Mesothelial cell of epicardium (in vitro differentiated cells): ENCODE measurements at regions not wholly inside any gene's neighbourhood (a gene's known extent, or its start where the extent isn't known, plus 50 kb on each side); places are given as distances from the start of the nearest gene placed in this dataset.

ENCODE experiments used
- DNase-seq, 2 experiments: peaks; one replicate each; pipeline ENCODE4 v3.0.0; 2021; ENCODE audit warnings: low spot score in 2 of 2; ENCODE audit not compliant: unreplicated experiment in 2 of 2
- H3K27ac Mint-ChIP-seq: 2 replicates; pipeline ENCODE4 v1.8.0; 2021; ENCODE audit warnings: mixed read lengths
- H3K27me3 Mint-ChIP-seq: 2 replicates; pipeline ENCODE4 v1.8.0; 2021; ENCODE audit warnings: low read depth, mixed read lengths
- H3K36me3 Mint-ChIP-seq: 2 replicates; pipeline ENCODE4 v1.8.0; 2021; ENCODE audit warnings: mixed read lengths
- H3K4me1 Mint-ChIP-seq: 2 replicates; pipeline ENCODE4 v1.8.0; 2021; ENCODE audit warnings: mixed read lengths
- H3K4me3 Mint-ChIP-seq: 2 replicates; pipeline ENCODE4 v1.8.0; 2021; ENCODE audit warnings: mild to moderate bottlenecking, moderate library complexity, mixed read lengths
- H3K9me3 Mint-ChIP-seq: 2 replicates; pipeline ENCODE4 v1.8.0; 2021; ENCODE audit warnings: mixed read lengths
- CTCF ChIP-seq: fragments of 200-600 bp; sonication (generic); IDR thresholded peaks from one replicate; pipeline ENCODE4 v1.5.0; 2021; ENCODE audit warnings: antibody characterized with exemption; ENCODE audit not compliant: unreplicated experiment

GRCh38 chr12:34602213-34602940 lies 580.1 kb downstream of the ALG10 start:
- H3K4me3 Mint-ChIP-seq: no peak overlapping the region
- no peak for DNase-seq
- H3K36me3 Mint-ChIP-seq: no peaks in the 10 kb centered on the region
- H3K27ac Mint-ChIP-seq: no peak overlapping the region
- H3K9me3 Mint-ChIP-seq: peaks cover 25% of the 10 kb centered on the region
- TF ChIP-seq CTCF: no peak
- no peaks in the 10 kb centered on the region for H3K27me3 Mint-ChIP-seq
- H3K4me1 Mint-ChIP-seq: no peaks in the 10 kb centered on the region

DNA sequence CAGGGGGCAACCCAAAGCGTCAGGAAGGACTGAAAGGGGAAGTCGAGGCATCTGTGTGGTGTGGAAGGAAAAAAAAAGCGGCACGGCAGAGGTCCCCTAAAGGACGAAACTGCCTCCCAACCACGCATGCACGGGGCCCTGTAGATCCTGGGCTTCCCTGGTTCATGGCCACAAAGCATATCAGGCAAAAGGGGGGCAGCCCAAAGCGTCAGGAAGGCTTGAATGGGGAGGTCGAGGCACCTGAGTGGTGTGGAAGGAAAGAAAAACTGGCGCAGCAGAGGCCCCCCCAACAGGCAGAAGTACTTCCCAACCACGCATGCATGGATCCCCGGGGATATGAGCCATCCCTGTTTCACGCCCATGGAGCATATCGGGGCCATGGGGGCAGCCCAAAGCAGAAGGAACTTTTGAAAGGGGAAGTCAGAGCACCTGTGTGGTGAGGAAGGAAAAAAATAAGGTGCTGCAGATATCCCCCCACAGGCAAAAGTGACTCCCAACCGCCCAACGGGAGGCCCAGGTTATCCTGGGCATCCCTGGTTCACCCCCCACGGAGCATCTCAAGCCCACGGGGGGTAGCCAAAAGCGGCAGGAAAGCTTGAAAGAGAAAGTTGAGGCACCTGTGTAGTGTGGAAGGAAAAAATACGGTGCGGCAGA lies 581.2 kb downstream of the ALG10 start:
- no peak for TF ChIP-seq CTCF
- Mint-ChIP-seq H3K36me3 (no peaks in the 10 kb centered on the region), H3K27ac (no peak overlapping the region), H3K4me3 (no peak overlapping the region), H3K4me1 (no peaks in the 10 kb centered on the region), H3K9me3 (peaks cover 18% of the 10 kb centered on the region), H3K27me3 (no peaks in the 10 kb centered on the region)
- no peak for DNase-seq

- peaks cover 18% of the 10 kb centered on the region for H3K9me3 Mint-ChIP-seq
- H3K4me3 Mint-ChIP-seq: no peak overlapping the region
- DNase-seq: no peak
- no peaks in the 10 kb centered on the region for H3K36me3 Mint-ChIP-seq
- no peak overlapping the region for H3K27ac Mint-ChIP-seq
- H3K27me3 Mint-ChIP-seq: no peaks in the 10 kb centered on the region
- TF ChIP-seq CTCF: no peak
- no peaks in the 10 kb centered on the region for H3K4me1 Mint-ChIP-seq
Measured at GRCh38 chr12:34604227-34604626, 581.9 kb downstream of the ALG10 start.

DNA sequence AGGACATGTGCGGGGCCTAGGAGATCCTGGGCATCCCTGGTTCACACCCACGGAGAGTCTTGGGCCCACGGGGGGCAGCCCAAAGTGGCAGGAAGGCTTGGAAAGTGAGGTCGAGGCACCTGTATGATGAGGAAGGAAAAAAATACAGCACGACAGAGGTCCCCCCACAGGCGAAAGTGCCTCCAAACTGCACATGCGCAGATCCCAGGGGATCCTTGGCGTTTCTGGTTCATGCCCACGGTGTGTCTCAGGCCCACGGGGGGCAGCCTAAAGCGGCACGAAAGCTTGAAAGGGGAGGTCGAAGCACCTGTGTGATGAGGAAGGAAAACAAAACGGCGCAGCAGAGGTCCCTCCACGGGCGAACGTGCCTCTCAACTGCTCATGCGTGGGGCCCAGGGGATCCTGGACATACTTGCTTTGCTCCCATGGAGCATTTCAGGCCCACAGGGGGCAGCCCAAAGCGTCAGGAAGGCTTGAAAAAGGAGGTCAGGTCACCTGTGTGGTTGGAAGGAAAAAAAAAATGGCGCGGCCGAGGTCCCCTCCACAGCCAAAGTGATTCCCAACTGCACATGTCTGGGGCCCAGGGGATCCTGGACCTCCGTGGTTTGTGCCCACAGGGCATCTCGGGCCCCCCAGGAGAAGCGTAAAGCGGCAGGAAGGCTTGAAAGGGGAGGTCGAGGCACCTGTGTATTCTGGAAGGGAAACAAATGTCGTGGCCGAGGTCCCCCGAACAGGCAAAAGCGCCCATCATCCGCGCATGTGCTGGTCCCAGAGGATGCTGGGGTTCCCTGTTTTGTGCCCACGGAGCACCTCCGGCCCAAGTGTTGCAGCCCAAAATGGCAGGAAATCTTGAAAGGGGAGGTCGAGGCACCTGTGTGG lies 582.6 kb downstream of the ALG10 start:
- peaks cover 19% of the 10 kb centered on the region for H3K9me3 Mint-ChIP-seq
- H3K4me1 Mint-ChIP-seq: no peaks in the 10 kb centered on the region
- no peak overlapping the region for H3K27ac Mint-ChIP-seq
- no peak overlapping the region for H3K4me3 Mint-ChIP-seq
- DNase-seq: no peak
- no peaks in the 10 kb centered on the region for H3K27me3 Mint-ChIP-seq
- H3K36me3 Mint-ChIP-seq: no peaks in the 10 kb centered on the region
- TF ChIP-seq CTCF: no peak

GRCh38 chr12:34605510-34605887 lies 583.2 kb downstream of the ALG10 start:
- H3K27ac Mint-ChIP-seq: no peak overlapping the region
- H3K4me3 Mint-ChIP-seq: no peak overlapping the region
- H3K9me3 Mint-ChIP-seq: peaks cover 26% of the 10 kb centered on the region
- no peaks in the 10 kb centered on the region for H3K27me3 Mint-ChIP-seq
- no peak for DNase-seq
- no peak for TF ChIP-seq CTCF
- no peaks in the 10 kb centered on the region for H3K4me1 Mint-ChIP-seq
- H3K36me3 Mint-ChIP-seq: no peaks in the 10 kb centered on the region
